ENCODE measurements at regions not wholly inside any gene's neighbourhood (a gene's known extent, or its start where the extent isn't known, plus 50 kb on each side); places are given as distances from the start of the nearest gene placed in this dataset.

GRCh38 chr2:173851141-173851641 lies 114.0 kb downstream of the SP3 start:
- H3K27ac ChIP-seq (replicated peaks) = no peak overlapping the region
- no peaks in the 10 kb centered on the region for H3K9me3 ChIP-seq (replicated peaks)
- peaks cover 31% of the 10 kb centered on the region for H3K27me3 ChIP-seq (ENCODE audit: low read depth)
- no peak for TF ChIP-seq CTCF (IDR thresholded peaks at IDR 0.05; ENCODE audit: borderline replicate concordance)
- no peaks in the 10 kb centered on the region for H3K36me3 ChIP-seq
- intact Hi-C loops (cut with micrococcal nuclease) = no loop called here
- peaks cover 21% of the 10 kb centered on the region for H3K4me1 ChIP-seq
- H3K4me3 ChIP-seq = no peak overlapping the region
- DNase-seq = peak; percentile 45

- no peak for TF ChIP-seq CTCF (IDR thresholded peaks at IDR 0.05; ENCODE audit: borderline replicate concordance)
Observed at GRCh38 chr2:173854141-173854540, 111.0 kb downstream of the SP3 start.

GRCh38 chr2:173854840-173855239 lies 110.3 kb downstream of the SP3 start:
- no peak for DNase-seq
- no peaks in the 10 kb centered on the region for H3K9me3 ChIP-seq (replicated peaks)
- no peak for TF ChIP-seq CTCF (IDR thresholded peaks at IDR 0.05; ENCODE audit: borderline replicate concordance)
- H3K27me3 ChIP-seq (ENCODE audit: low read depth) = peaks cover 15% of the 10 kb centered on the region
- intact Hi-C loops (cut with micrococcal nuclease) = no loop called here
- H3K36me3 ChIP-seq = no peaks in the 10 kb centered on the region
- H3K27ac ChIP-seq (replicated peaks) = no peak overlapping the region
- H3K4me3 ChIP-seq = no peak overlapping the region
- peaks cover 21% of the 10 kb centered on the region for H3K4me1 ChIP-seq

More at GRCh38 chr2:173854141-173854540, 111.0 kb downstream of the SP3 start:
- intact Hi-C loops (cut with micrococcal nuclease) = no loop called here
- DNase-seq = no peak
- Histone ChIP-seq H3K27me3 (ENCODE audit: low read depth) (peaks cover 13% of the 10 kb centered on the region), H3K27ac (replicated peaks) (no peak overlapping the region), H3K4me3 (no peak overlapping the region), H3K9me3 (replicated peaks) (no peaks in the 10 kb centered on the region), H3K36me3 (no peaks in the 10 kb centered on the region), H3K4me1 (peaks cover 21% of the 10 kb centered on the region)

- no peak overlapping the region for H3K27ac ChIP-seq (replicated peaks)
- intact Hi-C loops (cut with micrococcal nuclease) = no loop called here
- no peak for TF ChIP-seq CTCF (IDR thresholded peaks at IDR 0.05; ENCODE audit: borderline replicate concordance)
Observed at GRCh38 chr2:173855661-173856060, 109.5 kb downstream of the SP3 start.

More at GRCh38 chr2:173855661-173856060, 109.5 kb downstream of the SP3 start:
- no peaks in the 10 kb centered on the region for H3K9me3 ChIP-seq (replicated peaks)
- H3K4me3 ChIP-seq = no peak overlapping the region
- peaks cover 21% of the 10 kb centered on the region for H3K4me1 ChIP-seq
- H3K27me3 ChIP-seq (ENCODE audit: low read depth) = peaks cover 17% of the 10 kb centered on the region
- DNase-seq = no peak
- no peaks in the 10 kb centered on the region for H3K36me3 ChIP-seq
